ENCODE measurements at regions not wholly inside any gene's neighbourhood (a gene's known extent, or its start where the extent isn't known, plus 50 kb on each side); places are given as distances from the start of the nearest gene placed in this dataset.

DNA sequence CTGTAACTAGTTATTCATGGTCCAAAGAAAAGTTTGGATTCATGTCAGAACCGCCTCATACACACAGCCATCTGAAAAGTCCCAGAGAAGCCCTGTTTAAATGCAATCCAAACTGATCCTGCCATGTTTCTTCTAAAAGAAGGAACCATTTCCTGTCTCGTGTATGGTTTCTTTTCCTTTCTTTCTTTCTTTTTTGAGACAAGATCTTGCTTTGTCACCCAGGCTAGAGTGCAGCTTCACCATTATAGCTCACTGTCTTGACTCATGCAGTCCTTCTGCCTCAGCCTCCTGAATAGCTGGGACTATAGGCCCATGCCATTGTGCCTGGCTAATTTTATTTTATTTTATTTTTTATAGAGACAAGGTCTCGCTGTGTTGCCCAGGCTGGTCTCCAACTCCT lies 77.4 kb upstream of the NSMCE3 start:
- ATAC-seq (replicated peaks) (no peak), DNase-seq (no peak)
- Mint-ChIP-seq H3K36me3 (no peaks in the 10 kb centered on the region), H3K9me3 (no peaks in the 10 kb centered on the region), H3K27ac (no peak overlapping the region), H3K27me3 (peaks cover 0 to 12% of the 10 kb centered on the region in 2 donors), H3K4me1 (no peaks in the 10 kb centered on the region), H3K4me3 (no peak overlapping the region)

DNA sequence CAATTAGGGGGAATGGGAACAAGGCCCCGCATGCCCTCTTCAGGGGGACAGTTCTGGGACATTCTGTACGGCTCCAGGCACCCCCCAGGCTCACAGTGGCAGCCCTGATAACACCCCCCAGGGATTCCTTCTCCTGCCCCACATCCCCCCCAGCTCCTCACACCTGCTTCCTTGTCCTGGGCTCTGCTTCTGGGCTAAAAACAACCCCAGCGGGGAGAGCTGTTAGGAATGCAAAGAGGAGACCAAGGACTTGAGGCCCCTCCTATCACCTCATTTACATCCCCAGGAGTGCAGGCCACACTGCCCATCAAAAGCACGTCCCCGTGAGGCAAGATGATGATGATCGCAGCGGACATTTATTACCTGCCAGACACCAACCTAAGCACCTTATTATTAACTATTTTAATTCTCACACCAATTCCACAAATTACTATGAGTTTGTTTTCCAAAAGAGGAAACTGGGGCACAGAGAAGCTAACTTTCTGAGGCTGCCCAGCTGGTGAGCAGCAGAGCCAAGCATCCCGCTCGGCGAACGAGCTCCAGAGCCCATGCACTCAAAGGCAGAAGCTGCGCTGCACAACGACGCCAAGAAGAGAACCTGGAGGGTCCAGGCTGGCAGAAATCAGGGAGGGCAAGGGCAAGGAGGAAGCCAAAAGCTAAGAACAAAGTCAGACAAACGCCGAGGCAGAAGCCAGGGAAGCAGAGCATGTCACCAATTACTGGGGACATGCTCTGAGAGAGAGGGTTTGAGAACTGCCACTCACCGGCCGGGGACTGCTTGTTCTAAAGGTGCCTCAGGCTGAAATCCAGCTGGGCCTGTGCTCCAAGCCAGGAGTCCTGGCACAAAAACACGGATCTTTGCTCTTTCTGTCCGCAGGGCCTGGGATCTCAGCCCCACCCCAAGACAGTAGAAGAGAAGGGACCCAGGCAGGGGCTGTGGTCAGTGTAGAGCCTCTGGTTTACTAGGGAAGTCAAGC lies 76.2 kb upstream of the NSMCE3 start:
- H3K36me3 Mint-ChIP-seq = no peaks in the 10 kb centered on the region
- H3K9me3 Mint-ChIP-seq = no peaks in the 10 kb centered on the region
- no peak overlapping the region for H3K4me3 Mint-ChIP-seq
- H3K4me1 Mint-ChIP-seq = no peaks in the 10 kb centered on the region
- H3K27ac Mint-ChIP-seq = no peak overlapping the region
- DNase-seq (no peak), ATAC-seq (replicated peaks) (no peak)
- H3K27me3 Mint-ChIP-seq = peaks cover 0 to 12% of the 10 kb centered on the region in 2 donors

DNA sequence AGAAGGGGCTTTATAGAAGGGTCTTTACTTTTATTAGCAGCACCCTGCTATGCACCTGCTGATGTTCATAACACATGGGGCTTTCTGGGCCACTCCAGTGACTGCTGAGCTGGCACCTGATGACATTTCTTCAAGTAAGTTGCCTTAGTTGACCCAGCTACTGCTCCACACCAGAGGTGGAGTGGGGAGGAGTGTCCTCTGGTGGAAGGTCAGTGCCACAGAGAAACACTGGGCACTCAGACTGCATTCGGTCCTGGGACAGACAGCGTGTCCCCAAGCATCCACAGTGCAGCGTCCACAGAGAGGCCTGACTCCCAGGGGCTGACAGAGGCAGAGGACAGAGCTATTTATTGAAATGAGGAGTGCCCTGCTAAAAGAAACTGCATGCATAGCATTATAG lies 74.9 kb upstream of the NSMCE3 start:
- Mint-ChIP-seq H3K4me3 (no peak overlapping the region), H3K27me3 (peaks cover 0 to 12% of the 10 kb centered on the region in 2 donors), H3K27ac (no peak overlapping the region), H3K4me1 (no peaks in the 10 kb centered on the region), H3K9me3 (no peaks in the 10 kb centered on the region), H3K36me3 (no peaks in the 10 kb centered on the region)
- DNase-seq (no peak), ATAC-seq (replicated peaks) (no peak)

DNA sequence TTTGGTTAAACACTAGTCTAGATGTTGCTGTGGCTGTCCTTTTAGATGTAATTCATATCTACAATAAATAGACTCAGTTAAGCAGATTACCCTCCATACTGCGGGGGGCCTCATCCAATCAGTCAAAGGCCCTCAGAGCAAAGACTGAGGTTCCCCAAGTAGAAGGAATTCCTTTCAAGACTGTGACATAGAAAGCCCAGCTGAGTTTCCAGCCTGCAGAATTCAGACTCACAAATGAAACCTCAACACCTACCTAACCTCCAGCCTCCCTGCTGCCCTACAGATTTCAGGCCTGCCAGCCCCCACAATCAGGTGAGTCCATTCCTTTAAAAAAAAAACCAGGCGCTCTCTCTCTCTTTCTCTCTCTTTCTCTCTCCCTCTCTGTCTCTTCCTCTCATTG lies 73.6 kb upstream of the NSMCE3 start:
- H3K36me3 Mint-ChIP-seq = no peaks in the 10 kb centered on the region
- H3K9me3 Mint-ChIP-seq = no peaks in the 10 kb centered on the region
- no peak overlapping the region for H3K4me3 Mint-ChIP-seq
- H3K27ac Mint-ChIP-seq = no peak overlapping the region
- no peaks in the 10 kb centered on the region for H3K4me1 Mint-ChIP-seq
- DNase-seq = no peak
- peaks cover 0 to 6% of the 10 kb centered on the region in 2 donors for H3K27me3 Mint-ChIP-seq
- ATAC-seq (replicated peaks) = no peak

DNA sequence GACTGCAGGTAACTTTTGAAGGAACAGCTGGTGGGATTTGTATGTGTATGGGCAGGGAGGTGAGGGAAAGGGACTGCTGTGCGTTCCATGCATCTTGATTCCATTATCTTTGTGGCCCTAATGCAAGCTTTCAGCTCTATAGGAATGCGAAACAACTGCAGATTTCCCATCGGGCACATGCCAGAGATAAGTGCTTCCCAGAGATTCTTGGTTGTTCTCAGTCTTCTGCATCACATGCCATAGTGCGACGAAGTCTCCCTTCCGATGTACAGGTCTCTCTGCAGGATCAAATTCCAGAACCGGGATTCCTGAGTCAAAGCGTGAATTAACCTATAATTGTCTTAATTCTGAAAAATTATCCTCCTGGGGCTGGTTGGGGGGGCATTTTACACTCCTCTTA lies 72.6 kb upstream of the NSMCE3 start:
- ATAC-seq (replicated peaks) = no peak
- H3K4me3 Mint-ChIP-seq = no peak overlapping the region
- H3K36me3 Mint-ChIP-seq = no peaks in the 10 kb centered on the region
- H3K27me3 Mint-ChIP-seq = no peaks in the 10 kb centered on the region
- H3K9me3 Mint-ChIP-seq = no peaks in the 10 kb centered on the region
- no peak for DNase-seq
- no peaks in the 10 kb centered on the region for H3K4me1 Mint-ChIP-seq
- no peak overlapping the region for H3K27ac Mint-ChIP-seq

DNA sequence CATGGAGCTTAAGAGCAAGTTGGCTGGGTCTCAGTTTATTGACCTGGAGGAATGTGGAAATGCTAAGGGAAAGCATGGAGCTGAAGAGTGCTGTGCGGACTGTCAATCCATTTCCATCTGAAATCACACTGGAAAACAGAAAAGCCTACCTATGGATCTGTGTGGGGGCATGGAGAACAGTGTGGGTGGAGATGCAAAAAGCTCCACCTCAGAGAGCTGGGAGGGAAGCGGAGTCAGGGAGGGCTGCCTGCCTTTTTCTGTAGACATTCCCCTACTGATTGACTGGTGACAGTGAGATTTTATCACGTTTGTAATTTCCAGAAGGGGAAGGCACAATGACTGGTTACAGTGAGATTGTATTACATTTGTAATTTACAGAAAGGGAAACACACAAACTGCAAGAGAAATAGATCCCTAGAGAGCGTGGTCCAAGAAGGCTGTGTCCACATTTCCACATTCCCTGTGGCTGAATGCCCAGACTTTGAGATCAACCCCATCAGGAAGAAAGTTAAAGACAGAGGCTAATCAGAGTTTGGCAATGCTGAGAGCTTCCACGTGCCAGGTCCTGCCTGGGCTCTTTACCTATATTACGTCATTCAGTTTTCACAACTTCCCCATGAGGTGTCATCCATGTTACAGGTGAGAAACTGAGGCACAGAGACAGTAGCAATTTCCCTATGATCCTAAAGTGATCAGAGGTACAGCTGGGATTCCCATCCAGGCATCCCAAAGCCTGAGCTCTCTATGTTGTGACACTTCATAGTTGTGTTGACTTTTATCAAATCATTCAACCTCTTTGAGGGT lies 67.7 kb upstream of the NSMCE3 start:
- Mint-ChIP-seq H3K27ac (no peak overlapping the region), H3K4me3 (no peak overlapping the region), H3K9me3 (no peaks in the 10 kb centered on the region), H3K27me3 (no peaks in the 10 kb centered on the region), H3K36me3 (no peaks in the 10 kb centered on the region), H3K4me1 (no peaks in the 10 kb centered on the region)
- ATAC-seq (replicated peaks) (no peak), DNase-seq (no peak)

DNA sequence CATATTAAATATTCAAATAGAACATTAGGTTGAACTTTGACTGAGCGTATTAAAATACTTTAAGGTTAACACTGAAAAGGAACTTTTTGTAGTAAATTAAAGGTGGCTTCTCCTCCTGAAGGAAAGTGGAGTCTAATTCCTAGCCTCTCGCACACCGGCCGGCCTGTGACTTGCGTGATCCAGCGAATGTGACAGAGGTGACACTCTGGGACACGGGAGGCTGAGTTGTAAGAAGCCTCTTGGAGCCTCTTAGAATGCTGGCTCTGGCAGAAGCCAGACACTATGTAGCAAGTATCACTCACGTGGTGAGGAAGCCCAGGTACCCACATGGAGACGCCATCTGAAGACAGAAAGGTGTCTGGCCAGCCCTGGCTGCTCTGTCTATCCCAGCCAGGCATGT lies 64.9 kb upstream of the NSMCE3 start:
- no peak overlapping the region for H3K27ac Mint-ChIP-seq
- no peak for ATAC-seq (replicated peaks)
- H3K4me1 Mint-ChIP-seq = peaks cover 1 to 11% of the 10 kb centered on the region in 2 donors
- no peaks in the 10 kb centered on the region for H3K27me3 Mint-ChIP-seq
- H3K36me3 Mint-ChIP-seq = no peaks in the 10 kb centered on the region
- H3K4me3 Mint-ChIP-seq = no peak overlapping the region
- peaks cover 0 to 1% of the 10 kb centered on the region in 2 donors for H3K9me3 Mint-ChIP-seq
- no peak for DNase-seq

DNA sequence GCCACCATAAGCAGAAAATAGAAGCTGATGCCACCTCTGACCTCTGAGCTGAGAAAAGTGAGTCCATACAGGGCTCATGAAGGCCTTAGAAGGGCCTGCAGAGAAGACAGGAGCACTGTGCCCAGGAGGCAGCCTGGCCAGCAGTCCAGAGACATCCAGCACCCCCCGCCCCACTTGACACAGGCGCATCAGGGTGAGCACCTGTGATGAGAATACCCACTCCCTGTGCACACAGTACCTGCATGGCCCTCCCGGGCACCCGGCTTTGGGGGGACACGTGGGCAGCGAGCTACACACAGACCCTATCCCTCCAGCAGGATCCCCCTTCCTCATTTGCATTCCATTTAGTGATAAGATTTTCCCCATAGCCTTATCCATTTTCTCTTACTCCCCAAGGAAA lies 63.6 kb upstream of the NSMCE3 start:
- DNase-seq (no peak), ATAC-seq (replicated peaks) (no peak)
- Mint-ChIP-seq H3K9me3 (peaks cover 0 to 1% of the 10 kb centered on the region in 2 donors), H3K4me1 (peaks cover 13% of the 10 kb centered on the region in 2 donors), H3K36me3 (no peaks in the 10 kb centered on the region), H3K27me3 (no peaks in the 10 kb centered on the region), H3K4me3 (no peak overlapping the region), H3K27ac (no peak overlapping the region)

DNA sequence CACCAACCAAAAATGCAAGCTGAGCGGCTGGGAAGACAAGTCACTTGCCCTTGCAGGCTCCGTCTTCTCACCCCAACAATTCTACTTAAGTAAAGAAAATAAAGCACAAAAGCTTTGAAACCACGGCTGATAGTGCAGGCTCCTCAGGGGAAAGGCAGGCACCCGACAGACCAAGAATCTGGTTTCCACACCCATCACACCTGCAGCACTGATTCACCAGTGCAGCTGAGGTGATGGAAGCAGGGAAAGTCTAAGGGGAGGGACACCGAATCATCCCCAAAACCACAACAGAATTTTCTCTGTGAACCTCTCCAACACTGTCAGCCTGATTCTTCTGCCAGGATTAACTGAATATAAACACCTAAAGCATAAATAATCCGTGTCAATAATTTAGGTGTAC lies 62.0 kb upstream of the NSMCE3 start:
- peaks cover 3 to 5% of the 10 kb centered on the region in 2 donors for H3K9me3 Mint-ChIP-seq
- no peak overlapping the region for H3K4me3 Mint-ChIP-seq
- DNase-seq (no peak), ATAC-seq (replicated peaks) (no peak)
- no peak overlapping the region for H3K27ac Mint-ChIP-seq
- H3K4me1 Mint-ChIP-seq = peaks cover 13 to 18% of the 10 kb centered on the region in 2 donors
- no peaks in the 10 kb centered on the region for H3K36me3 Mint-ChIP-seq
- no peaks in the 10 kb centered on the region for H3K27me3 Mint-ChIP-seq

DNA sequence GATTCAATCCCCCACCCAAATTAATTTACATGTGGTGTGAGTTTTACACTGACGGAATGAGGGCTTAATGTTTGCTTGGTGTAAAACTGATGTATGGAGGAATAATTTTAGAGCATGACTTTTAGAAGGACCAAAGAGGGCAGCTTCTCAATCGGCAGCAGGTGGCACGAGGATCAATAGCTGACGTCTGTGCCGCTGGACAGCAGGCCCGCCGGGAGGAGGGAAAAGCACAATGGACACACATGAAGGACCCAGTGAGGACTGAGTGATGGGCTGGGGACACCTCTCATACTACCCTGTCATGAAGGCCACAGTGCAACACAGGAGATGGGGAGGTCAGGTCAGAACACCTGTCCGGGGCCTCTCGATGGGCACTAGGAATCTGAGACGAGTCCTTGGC lies 61.4 kb upstream of the NSMCE3 start:
- DNase-seq = no peak
- H3K4me1 Mint-ChIP-seq = peaks cover 13 to 18% of the 10 kb centered on the region in 2 donors
- peak overlapping the region; percentile 25 for H3K27ac Mint-ChIP-seq
- H3K36me3 Mint-ChIP-seq = peaks cover 0 to 1% of the 10 kb centered on the region in 2 donors
- no peak for ATAC-seq (replicated peaks)
- H3K9me3 Mint-ChIP-seq = peaks cover 5 to 6% of the 10 kb centered on the region in 2 donors
- no peak overlapping the region for H3K4me3 Mint-ChIP-seq
- H3K27me3 Mint-ChIP-seq = no peaks in the 10 kb centered on the region

DNA sequence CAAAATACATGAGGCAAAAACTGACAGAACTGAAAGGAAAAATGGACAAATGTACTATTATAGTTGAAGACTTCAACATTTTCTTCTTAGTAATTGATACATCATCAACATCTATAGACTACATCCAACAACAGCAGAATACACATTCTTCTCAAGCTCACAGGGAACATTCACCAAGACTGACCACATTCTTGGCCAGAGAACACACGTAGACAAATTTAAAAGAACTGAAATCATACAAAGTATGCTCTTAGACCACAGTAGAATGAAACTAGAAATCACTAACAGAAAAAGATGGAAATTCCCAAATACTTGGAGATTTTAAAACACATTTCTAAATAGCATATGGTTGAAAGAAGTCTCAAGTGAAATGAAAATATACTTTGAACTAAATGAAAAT lies 55.1 kb upstream of the NSMCE3 start:
- no peak overlapping the region for H3K4me3 Mint-ChIP-seq
- peaks cover 4 to 18% of the 10 kb centered on the region in 2 donors for H3K4me1 Mint-ChIP-seq
- DNase-seq (no peak), ATAC-seq (replicated peaks) (no peak)
- H3K36me3 Mint-ChIP-seq = peaks cover 3 to 10% of the 10 kb centered on the region in 2 donors
- H3K9me3 Mint-ChIP-seq = peaks cover 20 to 33% of the 10 kb centered on the region in 2 donors
- no peak overlapping the region for H3K27ac Mint-ChIP-seq
- no peaks in the 10 kb centered on the region for H3K27me3 Mint-ChIP-seq

DNA sequence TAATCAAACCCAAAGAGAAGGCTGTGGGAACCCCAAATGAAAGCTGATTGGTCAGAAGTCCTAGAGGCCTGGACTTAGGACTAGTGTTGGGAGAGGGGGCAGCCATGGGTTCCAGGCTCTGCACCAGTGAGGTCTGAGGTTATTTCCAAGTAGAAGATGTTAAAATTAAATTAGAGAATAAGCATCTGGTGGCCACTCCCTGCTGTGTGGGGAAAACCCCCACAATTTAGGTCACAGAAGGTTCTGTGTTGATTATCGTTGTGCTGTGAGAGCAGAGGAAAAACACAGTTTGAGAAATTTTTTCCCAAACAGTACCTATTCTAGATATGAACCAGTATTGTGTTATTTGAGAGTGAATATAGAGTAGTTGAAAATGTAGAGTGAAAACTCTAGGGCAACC lies 53.9 kb upstream of the NSMCE3 start:
- no peaks in the 10 kb centered on the region for H3K27me3 Mint-ChIP-seq
- DNase-seq (no peak), ATAC-seq (replicated peaks) (peak in 1 of 2 donors; percentile 39)
- H3K36me3 Mint-ChIP-seq = peaks cover 3 to 10% of the 10 kb centered on the region in 2 donors
- no peak overlapping the region for H3K4me3 Mint-ChIP-seq
- no peak overlapping the region for H3K27ac Mint-ChIP-seq
- H3K9me3 Mint-ChIP-seq = peaks cover 20 to 33% of the 10 kb centered on the region in 2 donors
- peaks cover 2 to 8% of the 10 kb centered on the region in 2 donors for H3K4me1 Mint-ChIP-seq

DNA sequence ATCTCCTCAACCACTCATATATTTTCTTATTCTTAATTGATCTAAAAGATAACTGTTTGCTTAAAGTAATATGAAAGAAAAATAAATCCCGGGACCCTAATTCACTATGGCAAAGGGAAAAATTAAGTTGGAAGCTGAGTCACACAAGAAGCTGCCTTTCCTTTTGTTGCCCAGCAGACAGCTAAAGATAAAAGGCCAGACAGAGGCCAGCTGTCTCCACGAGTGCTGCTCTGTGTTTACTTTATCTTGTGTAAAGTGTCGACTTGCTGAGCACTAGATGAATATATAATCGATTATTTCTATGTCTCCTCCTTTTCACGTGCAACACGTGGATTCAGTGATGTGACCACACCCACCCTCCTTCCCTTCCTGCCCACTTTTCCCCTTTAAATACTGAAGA lies 52.8 kb upstream of the NSMCE3 start:
- Mint-ChIP-seq H3K27me3 (no peaks in the 10 kb centered on the region), H3K36me3 (peaks cover 3 to 10% of the 10 kb centered on the region in 2 donors), H3K4me3 (no peak overlapping the region), H3K27ac (no peak overlapping the region), H3K4me1 (peaks cover 0 to 2% of the 10 kb centered on the region in 2 donors), H3K9me3 (peaks cover 18 to 32% of the 10 kb centered on the region in 2 donors)
- ATAC-seq (replicated peaks) (no peak), DNase-seq (no peak)

DNA sequence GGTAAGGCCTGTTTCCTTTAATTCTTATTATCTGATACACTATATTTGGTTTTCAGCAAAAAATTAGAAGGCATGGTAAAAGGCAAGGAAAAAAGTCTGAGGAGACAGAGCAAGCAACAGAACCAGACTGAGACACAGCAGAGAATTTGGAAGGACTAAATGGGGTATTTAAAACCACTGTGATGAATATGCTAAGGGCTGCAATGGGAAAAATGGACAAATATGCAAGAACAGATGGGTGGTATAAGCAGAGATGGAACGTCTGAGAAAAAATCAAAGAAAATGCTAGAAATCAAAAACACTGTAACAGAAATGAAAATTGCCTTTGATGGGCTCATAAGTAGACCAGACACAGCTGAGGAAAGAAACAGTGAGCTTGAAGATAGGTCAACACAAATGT lies 50.8 kb upstream of the NSMCE3 start:
- ATAC-seq (replicated peaks) (no peak), DNase-seq (no peak)
- Mint-ChIP-seq H3K27ac (no peak overlapping the region), H3K27me3 (no peaks in the 10 kb centered on the region), H3K9me3 (peaks cover 14 to 23% of the 10 kb centered on the region in 2 donors), H3K4me3 (no peak overlapping the region), H3K36me3 (peaks cover 3 to 6% of the 10 kb centered on the region in 2 donors), H3K4me1 (peaks cover 0 to 2% of the 10 kb centered on the region in 2 donors)
